ENCODE measurements at regions not wholly inside any gene's neighbourhood (a gene's known extent, or its start where the extent isn't known, plus 50 kb on each side); places are given as distances from the start of the nearest gene placed in this dataset.
A peak's percentile ranks its signal among the peaks of the same experiment; 100 is the strongest.

GRCh38 chr2:158011055-158011771 lies 90.5 kb upstream of the UPP2 start:
- no peak for ATAC-seq (ENCODE audit: low FRiP score in 2 of 2)
- H3K9me3 ChIP-seq = no peaks in the 10 kb centered on the region
- peaks cover 0 to 4% (median 0%) of the 10 kb centered on the region in 4 donors for H3K4me1 ChIP-seq
- no peak for TF ChIP-seq POLR2AphosphoS5 (IDR thresholded peaks at IDR 0.05)
- TF ChIP-seq POLR2A (IDR thresholded peaks at IDR 0.05) = no peak
- TF ChIP-seq CTCF (IDR thresholded peaks at IDR 0.05) = no peak
- TF ChIP-seq EP300 (IDR thresholded peaks at IDR 0.05) = no peak
- H3K36me3 ChIP-seq = no peaks in the 10 kb centered on the region
- DNase-seq = no peak
- H3K27ac ChIP-seq = no peak overlapping the region
- WGBS, 2 donors = 81 to 83% methylated on average over 5 of the region's 5 CpGs
- no peaks in the 10 kb centered on the region for H3K27me3 ChIP-seq
- no peak overlapping the region for H3K4me3 ChIP-seq

GRCh38 chr2:158009399-158009798 lies 92.3 kb upstream of the UPP2 start:
- H3K36me3 ChIP-seq = no peaks in the 10 kb centered on the region
- 41 to 60% methylated on average over 4 of the region's 4 CpGs for WGBS, 2 donors
- peaks cover 0 to 4% (median 0%) of the 10 kb centered on the region in 4 donors for H3K4me1 ChIP-seq
- H3K27ac ChIP-seq = no peak overlapping the region
- TF ChIP-seq CTCF (IDR thresholded peaks at IDR 0.05) (no peak), POLR2AphosphoS5 (IDR thresholded peaks at IDR 0.05) (no peak), EP300 (IDR thresholded peaks at IDR 0.05) (no peak), POLR2A (IDR thresholded peaks at IDR 0.05) (no peak)
- no peak overlapping the region for H3K4me3 ChIP-seq
- no peaks in the 10 kb centered on the region for H3K9me3 ChIP-seq
- ATAC-seq (ENCODE audit: low FRiP score in 2 of 2) (no peak), DNase-seq (no peak)
- H3K27me3 ChIP-seq = no peaks in the 10 kb centered on the region

GRCh38 chr2:158006961-158007719 lies 94.5 kb upstream of the UPP2 start:
- Histone ChIP-seq H3K9me3 (no peaks in the 10 kb centered on the region), H3K27ac (peak overlapping the region in 1 of 4 donors; percentile 50), H3K4me3 (peak overlapping the region in 1 of 4 donors; percentile 8), H3K4me1 (peaks cover 0 to 4% (median 0%) of the 10 kb centered on the region in 4 donors), H3K36me3 (no peaks in the 10 kb centered on the region), H3K27me3 (no peaks in the 10 kb centered on the region)
- DNase-seq = peak in 1 of 2 donors; percentile 73
- WGBS, 2 donors = 41 to 60% methylated on average over 9 of the region's 9 CpGs
- ATAC-seq (ENCODE audit: low FRiP score in 2 of 2) = peak; percentile 52 to 87
- TF ChIP-seq EP300 (IDR thresholded peaks at IDR 0.05) = no peak
- TF ChIP-seq CTCF (IDR thresholded peaks at IDR 0.05) = no peak
- peak in 1 of 2 donors; percentile 22 for TF ChIP-seq POLR2AphosphoS5 (IDR thresholded peaks at IDR 0.05)
- no peak for TF ChIP-seq POLR2A (IDR thresholded peaks at IDR 0.05)

GRCh38 chr2:158004126-158004764 lies 97.4 kb upstream of the UPP2 start:
- Histone ChIP-seq H3K27ac (no peak overlapping the region), H3K27me3 (no peaks in the 10 kb centered on the region), H3K4me1 (no peaks in the 10 kb centered on the region), H3K9me3 (no peaks in the 10 kb centered on the region), H3K4me3 (no peak overlapping the region), H3K36me3 (no peaks in the 10 kb centered on the region)
- DNase-seq (no peak), ATAC-seq (ENCODE audit: low FRiP score in 2 of 2) (no peak)
- 77 to 82% methylated on average over 8 of the region's 8 CpGs for WGBS, 2 donors
- TF ChIP-seq POLR2A (IDR thresholded peaks at IDR 0.05) (no peak), POLR2AphosphoS5 (IDR thresholded peaks at IDR 0.05) (no peak), EP300 (IDR thresholded peaks at IDR 0.05) (no peak), CTCF (IDR thresholded peaks at IDR 0.05) (no peak)

Data from upper lobe of left lung (tissue), 6 donors.